IPS-NIHi7 (cell line): ENCODE measurements at regions not wholly inside any gene's neighbourhood (a gene's known extent, or its start where the extent isn't known, plus 50 kb on each side); places are given as distances from the start of the nearest gene placed in this dataset.
"Not testable (repeated sequence)": the region's sequence is repeated elsewhere in the genome, so short reads cannot be mapped to it uniquely, and the experiment has no call there.

ENCODE experiments used
- DNase-seq: peaks from one replicate; pipeline ENCODE4 v3.0.0; 2012; ENCODE audit warnings: mixed read lengths; ENCODE audit errors: extremely low spot score

GRCh38 chr13:66154354-66154753 is 1075.8 kb downstream of the PCDH9 start:
- DNase-seq, result no peak

GRCh38 chr13:66152596-66152995 is 1077.5 kb downstream of the PCDH9 start:
- no peak for DNase-seq

- DNase-seq, result not testable (repeated sequence)
These were observed 1085.8 kb downstream of the PCDH9 start for GRCh38 chr13:66144357-66144756.

GRCh38 chr13:66139701-66140100 is 1090.4 kb downstream of the PCDH9 start:
- DNase-seq, result no peak

GRCh38 chr13:66139250-66139649 is 1090.9 kb downstream of the PCDH9 start:
- DNase-seq, result no peak

DNA sequence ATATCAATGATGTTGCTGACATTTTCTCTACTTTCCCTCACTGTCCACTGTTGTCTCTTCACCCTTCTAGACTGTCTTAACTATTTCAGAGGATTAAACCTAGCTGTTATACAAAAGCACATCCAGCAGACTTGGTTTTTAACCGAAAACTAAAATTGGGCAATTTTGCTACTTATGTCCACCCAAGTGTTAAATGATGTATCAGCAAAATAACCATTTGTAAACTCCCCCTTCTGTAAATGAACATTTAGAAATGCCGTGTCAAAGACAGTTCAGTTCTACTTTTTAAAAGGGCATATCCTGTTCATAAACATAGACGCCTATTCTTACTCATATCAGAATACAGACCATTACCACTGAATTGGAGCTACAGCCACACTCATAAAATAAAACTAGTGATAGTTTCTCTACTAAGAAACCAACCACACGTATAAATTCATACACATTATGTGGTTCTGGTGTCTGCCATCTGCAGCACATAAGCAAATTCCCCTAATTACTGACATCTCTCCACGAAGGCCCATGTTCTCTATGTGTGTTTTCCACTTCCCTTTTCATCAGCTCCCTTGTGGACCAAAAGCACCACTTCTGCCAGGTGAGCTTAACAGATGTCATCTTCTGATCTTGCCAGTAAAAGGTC is 1091.8 kb downstream of the PCDH9 start:
- no peak for DNase-seq

GRCh38 chr13:66137384-66137783 is 1092.8 kb downstream of the PCDH9 start:
- no peak for DNase-seq

DNA sequence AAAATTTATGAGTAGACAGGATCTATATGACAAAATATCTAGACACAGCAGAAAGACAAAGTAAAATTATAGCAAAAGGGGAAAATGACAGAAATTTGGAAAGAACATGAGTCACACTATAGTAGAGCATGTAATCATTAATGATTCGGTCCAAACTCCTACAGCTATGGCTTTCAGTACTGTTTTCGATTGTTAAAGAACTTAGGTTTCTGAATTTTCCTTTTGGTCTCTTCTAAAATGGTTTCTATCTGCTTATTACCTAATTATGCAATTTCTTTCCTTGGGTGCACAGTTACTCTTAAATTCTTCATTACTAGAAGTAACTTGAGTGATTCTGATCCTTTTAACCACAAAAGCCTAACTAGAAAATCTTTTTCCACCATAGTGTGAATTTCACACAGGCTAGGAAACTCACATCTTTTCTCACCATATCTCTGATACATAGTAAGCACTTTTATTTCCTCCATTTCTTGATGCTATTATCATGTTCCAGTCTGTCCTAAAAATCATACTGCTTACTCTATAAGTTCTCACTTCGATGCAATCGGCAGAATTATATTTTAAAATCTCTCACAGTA is 1101.4 kb downstream of the PCDH9 start:
- no peak for DNase-seq

- DNase-seq, result no peak
These were observed 1101.9 kb downstream of the PCDH9 start for GRCh38 chr13:66128201-66128600.

DNA sequence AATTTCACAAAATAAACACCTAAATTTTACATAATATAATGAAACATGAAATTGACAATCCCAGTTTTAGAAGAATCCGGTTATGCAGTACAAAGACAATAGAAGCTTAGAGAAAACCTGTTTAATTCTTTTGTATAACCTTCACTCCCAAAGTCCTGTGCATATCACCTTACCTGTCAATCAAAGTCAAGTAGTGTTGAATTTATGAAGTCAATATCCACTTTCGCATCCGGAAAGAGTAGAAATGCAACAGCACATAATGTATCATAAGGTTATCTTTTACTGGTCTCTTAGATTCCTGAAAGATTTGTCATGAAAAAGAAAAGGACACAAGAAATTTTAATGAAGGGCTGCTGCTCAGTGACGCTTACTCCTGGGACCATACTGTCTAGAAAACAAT is 1112.6 kb downstream of the PCDH9 start:
- no peak for DNase-seq

DNA sequence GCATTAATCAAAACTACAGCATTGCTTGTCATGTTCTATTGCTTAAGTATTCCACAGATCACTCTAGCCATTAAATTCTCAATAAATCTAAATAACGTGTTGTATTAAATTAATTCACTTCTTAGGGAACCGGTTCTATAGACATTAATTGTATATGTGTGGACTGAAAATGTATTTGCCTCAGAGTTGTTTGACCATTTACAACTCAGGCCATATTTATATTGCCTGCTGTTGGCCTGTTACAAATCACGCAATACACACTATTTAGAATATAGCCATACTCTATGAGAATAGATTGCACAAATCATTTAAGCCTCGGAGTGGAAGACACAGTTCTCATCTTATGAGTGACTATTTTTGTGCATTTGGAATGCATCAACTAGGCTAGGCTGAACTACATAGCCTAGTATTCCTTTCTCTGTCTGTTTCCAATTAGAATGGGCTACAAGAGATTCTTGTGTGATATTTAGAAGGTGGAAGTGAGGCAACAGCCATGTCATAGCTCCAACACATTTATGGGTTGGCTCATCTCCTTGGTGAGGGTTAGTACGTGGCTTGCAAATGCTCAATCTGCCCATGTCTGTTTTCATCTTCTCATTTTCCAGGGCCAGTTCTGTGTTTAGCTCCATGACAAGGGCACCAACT is 1116.1 kb downstream of the PCDH9 start:
- DNase-seq, result no peak

DNA sequence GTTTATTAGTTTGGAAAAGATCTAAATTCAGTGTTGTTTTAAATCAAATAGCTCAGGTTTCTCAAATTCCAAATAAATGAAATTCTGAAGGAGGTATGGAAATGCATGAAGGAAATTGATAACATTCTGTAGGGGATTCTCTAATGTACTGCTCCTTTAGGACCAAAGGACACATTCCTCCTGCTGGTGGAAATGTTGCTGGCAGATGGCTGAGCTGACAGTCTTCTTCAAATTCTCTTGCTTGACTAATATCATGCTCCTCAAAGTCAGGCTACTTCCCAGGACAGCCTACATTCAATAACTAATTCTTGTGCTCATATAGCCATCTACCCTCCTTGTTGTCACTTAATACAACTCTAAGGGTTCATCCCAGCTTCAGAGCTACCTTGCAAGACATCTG is 1118.5 kb downstream of the PCDH9 start:
- peak; percentile 16 for DNase-seq

GRCh38 chr13:66106246-66106645 is 1123.9 kb downstream of the PCDH9 start:
- no peak for DNase-seq

GRCh38 chr13:66102864-66103263 is 1127.3 kb downstream of the PCDH9 start:
- no peak for DNase-seq

GRCh38 chr13:66099825-66100224 is 1130.3 kb downstream of the PCDH9 start:
- DNase-seq, result no peak

DNA sequence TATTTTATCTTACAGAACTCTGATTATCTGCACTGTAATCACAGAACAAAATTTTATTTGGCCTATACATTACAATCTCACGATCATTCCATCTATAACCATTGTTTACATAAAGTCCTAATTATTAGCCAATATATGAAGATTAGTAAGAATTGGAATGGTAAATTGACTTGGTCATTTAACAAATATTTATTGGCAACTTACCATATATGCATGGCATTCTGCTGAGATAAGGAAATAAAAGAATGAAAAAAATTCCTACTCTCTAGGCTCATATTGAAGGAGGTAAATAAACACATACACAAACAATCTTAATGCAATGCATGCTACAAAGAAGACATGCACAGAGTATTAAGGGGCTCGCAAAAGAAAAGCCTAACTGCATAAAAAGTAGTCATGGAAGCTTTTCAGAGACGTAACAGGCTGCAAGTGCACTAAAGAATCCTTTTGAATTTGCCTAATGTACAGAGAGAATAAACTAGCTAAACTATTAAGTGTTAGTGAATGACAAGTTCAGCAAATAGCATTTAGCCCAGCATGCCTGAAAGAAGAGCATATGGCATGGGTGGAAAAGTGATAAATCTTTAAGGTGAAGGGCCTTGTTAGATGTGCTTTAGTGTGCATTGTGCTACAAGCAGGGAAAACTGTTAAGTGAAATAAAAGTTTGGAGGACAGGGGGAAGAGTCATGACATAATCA is 1131.1 kb downstream of the PCDH9 start:
- no peak for DNase-seq

DNA sequence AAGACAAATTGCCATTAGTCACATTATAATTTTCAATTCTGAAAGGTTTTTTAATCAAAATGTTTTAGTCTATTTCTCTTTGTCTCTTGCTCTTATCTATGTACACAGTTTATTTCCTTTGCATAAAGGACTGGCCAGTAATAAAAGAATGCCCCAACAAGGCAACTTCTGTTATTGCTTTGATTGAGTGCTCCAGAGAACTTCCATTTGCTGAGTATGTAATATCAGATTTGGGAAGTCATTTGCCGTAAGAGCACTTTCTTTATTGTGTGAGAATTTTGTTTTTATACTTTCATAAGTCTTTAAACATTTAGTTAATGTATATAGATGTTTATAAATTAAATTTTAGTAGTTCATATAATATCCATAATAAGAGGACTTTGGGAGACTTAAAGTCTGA is 1140.4 kb downstream of the PCDH9 start:
- DNase-seq, result no peak

GRCh38 chr13:66087269-66087710 is 1142.8 kb downstream of the PCDH9 start:
- DNase-seq, result no peak

DNA sequence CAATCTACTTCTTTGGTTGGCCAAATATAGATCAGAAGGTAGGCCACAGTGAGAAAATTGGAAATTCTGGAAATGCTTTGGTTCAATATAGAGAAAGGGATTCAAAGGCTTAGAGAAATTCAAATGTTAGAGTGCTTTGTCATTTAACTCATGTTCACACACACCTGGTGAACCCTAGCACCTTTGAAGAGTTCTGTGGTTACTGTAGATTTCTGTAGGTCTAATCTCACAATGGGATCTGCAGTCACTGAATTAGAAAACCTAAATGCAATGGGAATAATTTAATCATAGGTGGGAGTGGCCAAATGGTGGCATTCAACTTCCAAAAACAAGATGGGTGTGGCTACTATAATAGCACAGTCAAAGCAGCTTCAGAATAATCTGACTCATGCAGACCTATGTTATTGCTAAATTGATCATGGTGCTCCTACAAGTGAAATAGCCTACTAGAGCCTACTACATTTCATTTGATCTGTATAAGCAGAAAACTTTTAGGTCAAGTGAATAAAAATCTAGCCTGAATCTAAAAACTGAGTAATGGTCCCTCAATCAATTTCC is 1152.9 kb downstream of the PCDH9 start:
- no peak for DNase-seq

DNA sequence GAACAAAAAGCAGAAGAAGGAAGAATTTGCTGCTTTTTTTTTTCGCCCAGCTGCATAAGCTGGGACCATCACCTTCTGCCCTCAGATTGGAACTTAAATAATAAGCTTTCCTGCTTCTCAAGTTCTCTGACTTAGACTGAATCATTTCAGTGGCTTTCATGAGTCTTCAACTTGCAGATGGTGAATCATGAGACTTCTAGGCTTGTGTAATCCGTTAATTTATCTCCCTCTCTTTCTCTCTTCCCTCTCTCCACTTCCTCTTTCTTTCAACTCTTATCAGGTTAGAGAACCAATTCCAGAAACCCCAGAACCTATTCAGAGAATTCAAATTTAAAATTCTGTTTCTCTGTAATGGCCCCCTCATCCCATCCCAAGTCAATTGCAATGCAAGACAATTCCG is 1153.7 kb downstream of the PCDH9 start:
- no peak for DNase-seq

- no peak for DNase-seq
These were observed 1156.0 kb downstream of the PCDH9 start for GRCh38 chr13:66074018-66074615.

DNA sequence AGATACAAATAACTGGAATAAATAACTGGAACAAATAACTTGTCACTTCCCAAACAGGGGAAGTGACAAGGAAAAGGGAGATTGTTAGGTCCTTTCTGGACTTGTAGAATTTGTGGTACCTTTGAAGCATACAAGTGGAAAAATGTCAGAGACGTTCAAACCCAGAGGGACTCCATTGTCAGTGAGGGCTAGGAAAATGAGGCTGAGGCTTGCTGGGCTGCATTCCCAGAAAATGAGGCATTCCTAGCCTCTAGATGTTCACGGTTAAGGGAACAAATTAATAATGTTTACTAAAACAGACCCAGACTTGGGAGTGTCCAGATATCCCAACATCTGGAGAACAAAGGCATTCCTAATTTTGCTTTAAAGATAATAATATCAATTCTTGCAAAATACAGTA is 1158.0 kb downstream of the PCDH9 start:
- not testable (repeated sequence) for DNase-seq
